Dermis blood vessel endothelial cell (primary cell): ENCODE measurements at regions not wholly inside any gene's neighbourhood (a gene's known extent, or its start where the extent isn't known, plus 50 kb on each side); places are given as distances from the start of the nearest gene placed in this dataset.
A peak's percentile ranks its signal among the peaks of the same experiment; 100 is the strongest.

Source experiments
- DNase-seq: peaks from one replicate; pipeline ENCODE4 v3.0.0; 2010

GRCh38 chr10:3231951-3232730 is 59.6 kb upstream of the PITRM1 start:
- peak; percentile 14 for DNase-seq

GRCh38 chr10:3229815-3230214 is 57.2 kb upstream of the PITRM1 start:
- DNase-seq, result no peak

GRCh38 chr10:3228629-3228945 is 56.0 kb upstream of the PITRM1 start:
- DNase-seq, result no peak

GRCh38 chr10:3226960-3227744 is 54.6 kb upstream of the PITRM1 start:
- DNase-seq, result peak; percentile 23

GRCh38 chr10:3225561-3225960 is 53.0 kb upstream of the PITRM1 start:
- DNase-seq, result no peak

GRCh38 chr10:3224241-3224640 is 51.7 kb upstream of the PITRM1 start:
- no peak for DNase-seq

GRCh38 chr10:3222626-3223025 is 50.0 kb upstream of the PITRM1 start:
- no peak for DNase-seq
